GM12891 (cell line): ENCODE measurements at regions not wholly inside any gene's neighbourhood (a gene's known extent, or its start where the extent isn't known, plus 50 kb on each side); places are given as distances from the start of the nearest gene placed in this dataset.

Experiments used
- POLR2A ChIP-seq: IDR thresholded peaks from 2 replicates; pipeline ENCODE4 v1.6.1; 2011; ENCODE audit warnings: low read depth, low read length, control low read depth
- POLR2AphosphoS5 ChIP-seq: IDR thresholded peaks from 2 replicates; pipeline ENCODE4 v1.6.1; 2011; ENCODE audit warnings: low read depth, low read length, control low read depth
- TAF1 ChIP-seq: IDR thresholded peaks from 2 replicates; pipeline ENCODE4 v1.6.1; 2011; ENCODE audit warnings: low read depth, low read length, control low read depth

DNA sequence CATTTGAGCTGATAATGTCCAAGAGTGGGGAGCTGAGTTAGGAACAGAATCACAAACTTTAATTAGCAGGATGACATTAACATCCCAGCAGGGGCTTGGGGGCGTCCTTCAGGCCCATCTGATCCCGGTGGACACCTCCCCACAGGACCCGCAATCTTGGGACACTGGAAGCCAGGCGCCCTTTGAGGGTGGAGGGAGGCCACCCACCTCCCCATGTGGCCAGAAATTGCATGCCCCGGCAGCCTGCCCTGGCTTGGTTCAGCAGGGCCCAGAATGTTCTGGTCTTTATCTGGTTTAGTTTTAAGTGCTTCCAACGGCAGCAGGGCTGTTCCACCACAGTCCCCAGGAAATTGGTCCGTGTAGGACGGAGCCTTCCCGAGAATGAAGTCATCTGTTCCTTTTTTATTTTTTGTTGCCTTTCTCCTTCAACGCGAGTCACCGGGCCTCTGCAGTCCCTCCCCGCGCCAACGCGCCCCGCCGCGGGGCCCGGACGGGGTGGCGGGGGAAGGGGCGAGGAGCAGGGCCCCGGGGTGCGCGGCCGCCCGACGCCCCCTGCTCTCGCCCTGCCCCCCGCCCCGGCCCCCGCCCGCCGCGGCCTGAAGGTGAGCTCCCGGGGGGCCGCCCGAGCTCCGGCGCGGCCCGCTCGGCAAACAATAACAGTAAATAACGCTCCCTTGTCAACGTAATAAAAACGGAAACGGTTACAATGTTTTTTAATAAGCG lies 207.9 kb downstream of the C9orf50 start:
- TF ChIP-seq POLR2A (no peak), TAF1 (no peak), POLR2AphosphoS5 (no peak)
